LHCN-M2 (cell line): ENCODE measurements at regions not wholly inside any gene's neighbourhood (a gene's known extent, or its start where the extent isn't known, plus 50 kb on each side); places are given as distances from the start of the nearest gene placed in this dataset.
"Not testable (repeated sequence)": the region's sequence is repeated elsewhere in the genome, so short reads cannot be mapped to it uniquely, and the experiment has no call there.

ENCODE experiments used
- DNase-seq: peaks from one replicate; pipeline ENCODE4 v3.0.0-alpha.2; 2012; ENCODE audit warnings: low read depth

DNA sequence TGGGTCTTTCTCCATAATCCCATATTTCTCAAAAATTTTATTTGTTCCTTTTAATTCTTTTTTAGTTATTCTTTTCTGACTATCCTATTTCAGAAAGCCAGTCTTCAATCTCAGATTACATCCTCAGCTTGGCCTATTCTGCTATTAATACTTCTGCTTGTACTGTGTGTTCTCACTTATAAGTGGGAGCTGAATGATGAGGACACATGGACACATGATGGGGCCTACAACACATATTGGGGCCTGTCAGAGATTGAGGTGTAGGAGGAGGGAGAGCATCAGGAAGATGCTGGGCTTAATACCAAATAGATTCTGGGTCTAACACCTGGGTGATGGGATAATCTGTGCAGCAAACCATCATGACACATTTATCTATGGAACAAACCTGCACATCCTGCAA lies 82.3 kb downstream of the MAGEE1 start:
- DNase-seq, result no peak

DNA sequence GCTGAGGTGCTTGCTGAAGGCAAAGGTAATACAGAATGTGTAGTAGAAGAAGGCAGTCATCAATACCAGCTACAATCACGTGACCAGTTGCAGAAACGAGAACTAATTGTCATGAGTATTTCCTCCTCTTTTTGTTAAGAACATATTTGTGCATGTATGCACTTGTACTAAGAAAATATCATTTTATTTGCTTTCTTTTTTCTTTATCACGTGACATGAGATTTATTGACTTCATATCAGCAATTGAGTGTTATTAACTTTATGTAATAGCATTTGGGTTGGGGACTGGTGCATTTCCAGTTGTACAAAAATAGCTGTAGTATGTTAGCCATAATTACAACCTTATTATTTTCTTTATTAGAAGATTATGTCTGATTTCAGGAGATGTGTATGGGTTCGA lies 90.0 kb downstream of the MAGEE1 start:
- DNase-seq, result no peak

DNA sequence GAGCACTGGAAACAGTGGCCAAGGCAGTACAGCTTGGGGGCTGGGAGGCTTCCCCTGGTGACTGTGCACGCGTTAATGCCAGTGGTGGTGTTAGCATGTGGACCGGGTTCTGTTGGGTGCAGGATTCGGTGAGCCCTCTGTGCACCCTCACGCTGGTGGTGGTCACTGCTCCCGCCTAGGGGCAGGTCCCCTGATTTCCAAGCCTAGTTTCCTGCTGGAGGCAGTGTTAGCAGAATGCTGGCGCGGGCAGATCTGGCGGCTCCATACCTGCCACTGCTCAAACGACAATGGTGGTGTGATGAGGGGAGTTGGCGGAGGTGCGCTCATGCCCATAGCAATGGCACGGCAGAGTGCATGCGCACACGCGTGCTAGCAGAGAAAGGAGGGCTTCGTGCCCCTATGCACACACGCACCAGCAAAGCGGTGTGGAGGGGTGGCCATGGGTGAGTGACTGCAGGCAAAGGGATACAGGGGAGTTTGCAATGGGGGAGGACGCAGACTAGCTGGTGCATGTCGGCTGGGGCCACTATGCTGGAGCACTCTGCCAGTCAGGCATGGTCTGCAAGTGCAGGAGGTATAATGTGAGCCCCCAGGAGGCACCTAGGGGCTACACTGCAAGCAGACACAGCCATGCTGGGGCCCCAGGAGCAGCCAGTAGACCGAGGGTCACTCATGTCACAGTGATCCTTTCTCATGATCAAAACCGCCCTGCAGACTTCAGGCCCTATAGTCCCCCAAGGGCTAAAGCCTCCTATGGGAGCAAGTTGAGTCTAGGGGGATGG lies 93.0 kb downstream of the MAGEE1 start:
- DNase-seq, result no peak

DNA sequence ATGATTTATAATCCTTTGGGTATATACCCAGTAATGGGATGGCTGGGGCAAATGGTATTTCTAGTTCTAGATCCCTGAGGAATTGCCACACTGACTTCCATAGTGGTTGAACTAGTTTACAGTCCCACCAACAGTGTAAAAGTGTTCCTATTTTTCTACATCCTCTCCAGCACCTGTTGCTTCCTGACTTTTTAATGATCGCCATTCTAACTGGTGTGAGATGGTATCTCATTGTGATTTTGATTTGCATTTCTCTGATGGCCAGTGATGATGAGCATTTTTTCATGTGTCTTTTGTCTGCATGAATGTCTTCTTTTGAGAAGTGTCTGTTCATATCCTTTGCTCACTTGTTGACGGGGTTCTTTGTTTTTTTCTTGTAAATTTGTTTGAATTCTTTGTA lies 108.2 kb downstream of the MAGEE1 start:
- not testable (repeated sequence) for DNase-seq

DNA sequence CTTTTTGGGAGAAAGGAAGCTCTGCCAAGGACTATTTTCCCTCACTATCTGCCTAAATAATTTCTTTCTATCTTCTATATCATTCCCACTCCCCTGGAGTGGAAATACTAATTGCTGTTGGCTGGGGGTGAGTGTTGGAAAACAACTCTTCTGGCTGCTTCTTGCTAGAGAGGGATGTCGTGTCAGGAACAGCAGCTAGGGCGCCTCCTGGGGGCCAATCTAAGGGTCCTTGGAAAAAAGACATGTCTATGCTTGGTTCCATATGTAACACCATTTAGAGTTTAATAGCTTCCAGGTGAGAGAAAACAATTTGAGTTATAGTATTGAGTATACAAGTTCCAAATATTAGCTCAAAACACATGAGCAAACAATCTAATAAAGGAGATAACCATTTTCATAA lies 111.3 kb downstream of the MAGEE1 start:
- DNase-seq, result no peak

DNA sequence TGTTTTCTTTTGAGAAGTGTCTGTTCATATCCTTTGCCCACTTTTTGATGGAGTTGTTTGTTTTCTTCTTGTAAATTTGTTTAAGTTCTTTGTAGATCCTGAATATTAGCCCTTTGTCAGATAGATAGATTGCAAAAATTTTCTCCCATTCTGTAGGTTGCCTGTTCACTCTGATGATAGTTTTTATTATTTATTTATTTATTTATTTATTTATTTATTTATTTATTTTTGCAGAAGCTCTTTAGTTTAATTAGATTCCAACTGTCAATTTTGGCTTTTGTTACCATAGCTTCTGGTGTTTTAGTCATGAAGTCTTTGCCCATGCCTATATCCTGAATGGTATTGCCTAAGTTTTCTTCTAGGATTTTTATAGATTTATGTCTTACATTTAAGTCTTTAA lies 115.9 kb downstream of the MAGEE1 start:
- DNase-seq, result not testable (repeated sequence)

DNA sequence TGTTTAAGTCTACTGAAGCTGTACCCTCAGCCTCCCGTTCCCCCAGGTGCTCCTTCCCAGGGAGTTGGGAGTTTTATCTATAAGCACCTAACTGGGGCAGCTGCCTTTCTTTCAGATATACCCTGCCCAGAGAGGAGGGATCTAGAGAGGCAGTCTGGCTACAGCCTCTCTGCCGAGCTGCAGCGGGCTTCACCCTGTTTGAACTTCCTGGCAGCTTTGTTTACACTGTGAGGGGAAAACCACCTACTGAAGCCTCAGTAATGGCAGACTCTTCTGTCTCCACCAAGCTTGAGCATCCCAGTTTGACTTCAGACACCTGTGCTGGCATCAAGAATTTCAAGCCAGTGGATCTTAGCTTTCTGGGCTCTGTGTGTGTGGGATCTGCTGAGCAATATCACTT lies 122.5 kb downstream of the MAGEE1 start:
- no peak for DNase-seq

DNA sequence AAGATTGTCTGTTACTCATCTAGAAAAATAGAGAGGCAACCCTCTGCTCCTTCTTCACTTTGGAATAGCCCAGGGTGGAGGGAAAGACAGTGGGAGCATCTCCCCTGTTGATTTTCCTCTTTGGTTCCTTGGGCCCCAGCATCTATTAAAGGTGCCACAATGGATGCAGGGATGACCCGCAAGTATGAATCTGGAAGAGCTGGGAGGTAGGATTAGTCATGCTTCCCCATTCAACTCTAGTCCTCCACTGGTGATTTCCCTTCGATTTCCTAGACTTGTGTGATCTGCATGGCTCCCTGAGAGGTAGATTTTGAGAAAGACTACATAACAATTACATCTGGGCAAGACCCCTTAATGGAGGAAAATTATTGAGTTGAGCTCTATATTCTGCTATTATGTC lies 127.8 kb downstream of the MAGEE1 start:
- no peak for DNase-seq

DNA sequence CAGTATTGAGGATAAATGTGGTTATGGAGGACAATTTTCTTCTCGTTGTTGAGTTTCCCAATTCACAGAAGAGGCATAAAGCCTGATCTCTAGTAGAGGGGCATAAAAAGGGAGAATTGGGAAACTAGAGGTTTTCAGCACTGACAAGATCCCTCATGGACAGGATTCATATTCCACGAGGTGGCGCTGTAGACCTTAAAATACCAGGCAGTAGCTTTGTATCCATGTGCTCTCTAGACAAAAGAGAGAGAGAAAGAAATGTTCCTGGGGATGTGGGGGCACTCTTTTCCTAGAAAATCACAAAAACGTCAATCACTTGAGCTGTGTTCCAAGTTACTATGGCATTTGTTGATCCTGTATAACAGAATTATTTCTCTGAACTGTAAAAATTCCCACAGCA lies 128.3 kb downstream of the MAGEE1 start:
- peak; percentile 11 for DNase-seq

DNA sequence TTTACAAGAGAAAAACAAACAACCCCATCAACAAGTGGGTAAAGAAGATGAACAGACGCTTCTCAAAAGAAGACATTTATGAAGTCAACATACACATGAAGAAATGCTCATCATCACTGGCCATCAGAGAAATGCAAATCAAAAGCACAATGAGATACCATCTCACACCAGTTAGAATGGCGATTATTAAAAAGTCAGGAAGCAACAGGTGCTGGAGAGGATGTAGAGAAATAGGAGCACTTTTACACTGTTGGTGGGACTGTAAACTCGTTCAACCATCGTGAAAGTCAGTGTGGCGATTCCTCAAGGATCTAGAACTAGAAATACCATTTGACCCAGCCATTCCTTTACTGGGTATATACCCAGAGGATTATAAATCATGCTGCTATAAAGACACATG lies 137.3 kb downstream of the MAGEE1 start:
- not testable (repeated sequence) for DNase-seq

DNA sequence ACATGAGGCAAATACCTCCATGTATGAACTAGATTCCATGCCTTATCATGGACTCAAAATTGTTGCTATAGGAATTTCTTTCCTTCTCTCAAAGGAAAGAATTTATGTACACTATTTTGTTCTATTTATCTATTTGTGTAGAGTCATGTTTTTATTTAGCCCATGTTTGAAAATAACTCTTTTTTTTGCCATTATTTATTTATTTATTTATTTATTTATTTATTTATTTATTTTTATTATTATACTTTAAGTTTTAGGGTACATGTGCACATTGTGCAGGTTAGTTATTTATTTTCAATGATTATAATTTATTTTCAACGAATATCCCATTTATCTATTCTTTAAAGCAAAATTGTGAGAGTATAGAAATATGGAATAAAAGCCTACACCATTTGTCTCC lies 177.9 kb downstream of the MAGEE1 start:
- no peak for DNase-seq

DNA sequence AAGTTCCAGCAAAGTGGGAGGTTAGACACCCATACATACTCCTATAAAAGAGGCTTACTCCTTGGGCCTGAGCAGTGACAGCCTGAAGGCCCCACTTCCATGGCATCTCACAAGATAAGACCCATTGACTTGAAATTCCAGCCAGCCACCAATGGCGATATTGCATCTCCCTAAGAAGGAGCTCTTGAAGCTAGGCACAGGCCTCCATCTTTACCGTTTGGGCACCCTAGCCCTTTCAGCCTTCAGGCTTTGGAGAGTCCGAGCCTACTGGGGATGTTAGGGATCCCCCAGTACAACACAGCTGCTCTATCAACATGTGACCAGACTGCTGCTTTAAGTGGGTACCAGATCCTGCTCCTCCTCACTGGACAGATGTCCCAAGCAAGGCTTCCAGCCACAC lies 189.5 kb downstream of the MAGEE1 start:
- no peak for DNase-seq

DNA sequence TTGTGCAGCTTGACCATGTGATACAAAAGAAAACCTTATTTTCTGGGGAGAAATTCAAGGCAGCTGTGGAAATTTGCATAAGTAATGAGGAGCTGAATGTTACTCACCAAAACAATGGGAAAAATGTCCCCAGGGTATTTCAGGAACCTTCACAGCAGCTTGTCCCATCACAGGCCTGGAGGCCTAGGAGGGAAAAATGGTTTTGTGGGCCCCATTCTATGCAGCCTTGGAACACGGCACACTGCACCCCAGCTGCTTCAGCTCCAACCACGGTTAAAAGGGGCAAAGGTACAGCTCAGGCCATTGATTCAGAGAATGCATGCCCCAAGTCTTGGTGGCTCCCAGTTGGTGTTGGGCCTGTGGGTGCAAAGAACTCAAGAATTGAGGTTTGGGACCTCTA lies 216.1 kb downstream of the MAGEE1 start:
- DNase-seq, result no peak

DNA sequence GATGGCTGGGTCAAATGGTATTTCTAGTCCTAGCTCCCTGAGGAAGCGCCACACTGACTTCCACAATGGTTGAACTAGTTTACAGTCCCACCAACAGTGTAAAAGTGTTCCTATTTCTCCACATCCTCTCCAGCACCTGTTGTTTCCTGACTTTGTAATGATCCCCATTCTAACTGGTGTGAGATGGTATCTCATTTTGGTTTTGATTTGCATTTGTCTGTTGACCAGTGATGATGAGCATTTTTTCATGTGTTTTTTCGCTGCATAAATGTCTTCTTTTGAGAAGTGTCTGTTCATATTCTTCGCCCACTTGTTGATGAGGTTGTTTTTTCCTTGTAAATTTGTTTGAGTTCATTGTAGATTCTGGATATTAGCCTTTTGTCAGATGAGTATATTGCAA lies 223.9 kb downstream of the MAGEE1 start:
- DNase-seq, result not testable (repeated sequence)

DNA sequence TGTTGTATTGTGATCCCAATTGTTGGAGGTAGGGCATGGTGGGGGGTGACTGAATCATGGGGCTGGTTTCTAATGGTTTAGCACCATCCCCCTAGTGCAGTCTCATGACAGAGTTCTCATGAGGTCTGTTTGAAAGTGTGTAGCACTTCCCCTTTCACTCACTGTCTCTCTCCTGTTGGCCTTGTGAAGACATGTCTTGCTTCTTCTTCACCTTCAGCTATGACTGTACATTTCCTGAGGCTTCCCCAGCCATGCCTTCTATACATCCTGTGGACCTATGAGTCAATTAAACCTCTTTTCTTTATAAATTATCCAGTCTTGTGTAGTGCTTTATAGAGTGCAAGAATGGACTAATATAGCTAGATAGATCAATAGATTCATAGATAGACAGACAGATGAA lies 230.0 kb downstream of the MAGEE1 start:
- DNase-seq, result no peak
